ENCODE measurements at regions not wholly inside any gene's neighbourhood (a gene's known extent, or its start where the extent isn't known, plus 50 kb on each side); places are given as distances from the start of the nearest gene placed in this dataset.

DNA sequence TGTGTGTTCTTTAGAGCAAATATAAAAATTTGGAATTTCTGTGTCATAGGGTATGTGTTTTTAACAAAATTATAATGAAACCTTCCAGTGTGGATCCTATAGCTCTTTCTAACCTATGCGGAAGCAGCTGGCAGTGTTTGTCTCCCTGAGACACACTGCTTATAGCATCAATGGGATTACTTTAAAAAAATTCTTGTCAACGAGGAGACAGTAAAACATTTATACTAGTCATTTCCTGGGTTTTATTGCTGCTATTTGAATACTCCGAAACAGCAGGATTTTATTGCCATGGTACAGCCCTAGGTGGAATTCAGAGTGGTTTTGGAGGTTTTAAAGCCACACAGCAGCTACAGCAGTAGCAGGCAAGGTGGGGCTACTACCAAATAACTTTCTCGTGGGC lies 145.1 kb upstream of the IL1RAPL2 start:
- TF ChIP-seq CTCF (IDR thresholded peaks at IDR 0.05; ENCODE audit: insufficient read depth, low read depth, low read length) (no peak), EZH2 (IDR thresholded peaks at IDR 0.05; ENCODE audit: insufficient read depth, low read length) (no peak)
